Spleen (tissue), 11 donors: ENCODE measurements at regions not wholly inside any gene's neighbourhood (a gene's known extent, or its start where the extent isn't known, plus 50 kb on each side); places are given as distances from the start of the nearest gene placed in this dataset.

Experiments used
- DNase-seq: peaks from one replicate; pipeline ENCODE4 v3.0.0-alpha.2; 2020
- H3K27ac ChIP-seq, 8 donors: fragments of 200-600 bp; sonication (generic) in 7 of 8; 1 replicate in 4 of 8; 2 replicates in 4 of 8; pipeline versions ENCODE4 v1.5.0 to v1.8.0; 2016 to 2021; ENCODE audit warnings: inconsistent platforms in 4 of 8, mild to moderate bottlenecking in 4 of 8, moderate library complexity in 1 of 8
- H3K27me3 ChIP-seq, 7 donors: fragments of 200-600 bp; sonication (generic) in 6 of 7; replicated peaks in 1 of 7; 1 replicate in 4 of 7; 2 replicates in 3 of 7; pipeline versions ENCODE4 v1.5.0 to v1.8.0; 2016 to 2021; ENCODE audit warnings: inconsistent platforms in 3 of 7, mild to moderate bottlenecking in 1 of 7
- H3K36me3 ChIP-seq, 6 donors: fragments of 200-600 bp; sonication (generic) in 5 of 6; 1 replicate in 4 of 6; 2 replicates in 2 of 6; pipeline versions ENCODE4 v1.5.0 to v1.8.0; 2016 to 2021; ENCODE audit warnings: inconsistent platforms in 2 of 6
- H3K4me1 ChIP-seq, 6 donors: fragments of 200-600 bp; sonication (generic) in 5 of 6; 1 replicate in 3 of 6; 2 replicates in 3 of 6; pipeline versions ENCODE4 v1.5.0 to v1.8.0; 2016 to 2021; ENCODE audit warnings: inconsistent platforms in 3 of 6
- H3K4me3 ChIP-seq, 8 donors: fragments of 200-600 bp; sonication (generic) in 7 of 8; 1 replicate in 4 of 8; 2 replicates in 4 of 8; pipeline versions ENCODE4 v1.5.0 to v1.8.0; 2016 to 2021; ENCODE audit warnings: inconsistent platforms in 4 of 8, mild to moderate bottlenecking in 4 of 8, moderate library complexity in 2 of 8
- H3K9me3 ChIP-seq, 8 donors: fragments of 200-600 bp; sonication (generic) in 7 of 8; 1 replicate in 4 of 8; 2 replicates in 4 of 8; pipeline versions ENCODE4 v1.5.0 to v1.8.0; 2016 to 2021; ENCODE audit warnings: inconsistent platforms in 4 of 8
- POLR2A ChIP-seq, 3 donors: fragments of 450-650 bp; IDR thresholded peaks; one replicate each; pipeline ENCODE4 v1.5.1; 2017; ENCODE audit warnings: antibody characterized with exemption in 3 of 3, mild to moderate bottlenecking in 1 of 3
- POLR2AphosphoS5 ChIP-seq, 3 donors: sonication (generic); formaldehyde crosslinking; IDR thresholded peaks; one replicate each; pipeline ENCODE4 v1.5.1; 2017; ENCODE audit warnings: antibody characterized with exemption in 3 of 3
- WGBS, 5 donors: extraction: QIAGEN DNeasy Blood & Tissue Kit in 3 of 5; methylation state at CpG; one replicate each; pipeline versions ENCODE4 v1.1.5 to v1.1.7; 2013 to 2018; 5-methylcytosine and 5-hydroxymethylcytosine counted together
- intact Hi-C: fragments of 100-400 bp; cut with DNase I; formaldehyde crosslinking; loops from one replicate; pipeline ENCODE4 v1.15.0; 2023; ENCODE audit warnings: low total_unique reads
- TF ChIP-seq, protein P1 (sequence below), 11 experiments: fragments of 200-600 bp in 7 of 11; fragments of 450-650 bp in 4 of 11; sonication (generic) in 4 of 11; IDR thresholded peaks in 8 of 11; conservative IDR thresholded peaks in 3 of 11; 1 replicate in 7 of 11; 2 replicates in 4 of 11; pipeline versions ENCODE4 v1.4.0 to v1.8.0; 2016 to 2021; ENCODE audit warnings: antibody characterized with exemption in 11 of 11, inconsistent platforms in 4 of 11, mild to moderate bottlenecking in 1 of 11
- donor health status: healthy with polysubstance abuse.
- donor health status: DM: no; HTN: no; CAD: no; lungs with moderate emphysema.
- donor health status: DM: no; HTN: no; CAD: no.
- donor health status: Bipolar disorder and iron deficiency.
- donor health status: healthy.
- donor health status: DM: no; HTN: no; CAD: no.
- donor health status: DM: yes; HTN: yes; CAD: no.

- no peak overlapping the region for H3K27ac ChIP-seq
- intact Hi-C loops = no loop called here
- H3K36me3 ChIP-seq = no peaks in the 10 kb centered on the region
- H3K4me1 ChIP-seq = no peaks in the 10 kb centered on the region
- no peaks in the 10 kb centered on the region for H3K27me3 ChIP-seq
- TF ChIP-seq POLR2AphosphoS5 (IDR thresholded peaks at IDR 0.05) = no peak
- TF ChIP-seq, protein P1, sequence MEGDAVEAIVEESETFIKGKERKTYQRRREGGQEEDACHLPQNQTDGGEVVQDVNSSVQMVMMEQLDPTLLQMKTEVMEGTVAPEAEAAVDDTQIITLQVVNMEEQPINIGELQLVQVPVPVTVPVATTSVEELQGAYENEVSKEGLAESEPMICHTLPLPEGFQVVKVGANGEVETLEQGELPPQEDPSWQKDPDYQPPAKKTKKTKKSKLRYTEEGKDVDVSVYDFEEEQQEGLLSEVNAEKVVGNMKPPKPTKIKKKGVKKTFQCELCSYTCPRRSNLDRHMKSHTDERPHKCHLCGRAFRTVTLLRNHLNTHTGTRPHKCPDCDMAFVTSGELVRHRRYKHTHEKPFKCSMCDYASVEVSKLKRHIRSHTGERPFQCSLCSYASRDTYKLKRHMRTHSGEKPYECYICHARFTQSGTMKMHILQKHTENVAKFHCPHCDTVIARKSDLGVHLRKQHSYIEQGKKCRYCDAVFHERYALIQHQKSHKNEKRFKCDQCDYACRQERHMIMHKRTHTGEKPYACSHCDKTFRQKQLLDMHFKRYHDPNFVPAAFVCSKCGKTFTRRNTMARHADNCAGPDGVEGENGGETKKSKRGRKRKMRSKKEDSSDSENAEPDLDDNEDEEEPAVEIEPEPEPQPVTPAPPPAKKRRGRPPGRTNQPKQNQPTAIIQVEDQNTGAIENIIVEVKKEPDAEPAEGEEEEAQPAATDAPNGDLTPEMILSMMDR (IDR thresholded peaks at IDR 0.05 in 8 of 11, conservative IDR thresholded peaks at IDR 0.05 in 3 of 11) = no peak
- TF ChIP-seq POLR2A (IDR thresholded peaks at IDR 0.05) = no peak
- no peaks in the 10 kb centered on the region for H3K9me3 ChIP-seq
- WGBS, 5 donors = 37 to 64% (median 45%) methylated on average over 4 of the region's 4 CpGs
- DNase-seq = no peak
- no peak overlapping the region for H3K4me3 ChIP-seq
These were observed 516.8 kb upstream of the ATP11B start for GRCh38 chr3:182276512-182276911.

DNA sequence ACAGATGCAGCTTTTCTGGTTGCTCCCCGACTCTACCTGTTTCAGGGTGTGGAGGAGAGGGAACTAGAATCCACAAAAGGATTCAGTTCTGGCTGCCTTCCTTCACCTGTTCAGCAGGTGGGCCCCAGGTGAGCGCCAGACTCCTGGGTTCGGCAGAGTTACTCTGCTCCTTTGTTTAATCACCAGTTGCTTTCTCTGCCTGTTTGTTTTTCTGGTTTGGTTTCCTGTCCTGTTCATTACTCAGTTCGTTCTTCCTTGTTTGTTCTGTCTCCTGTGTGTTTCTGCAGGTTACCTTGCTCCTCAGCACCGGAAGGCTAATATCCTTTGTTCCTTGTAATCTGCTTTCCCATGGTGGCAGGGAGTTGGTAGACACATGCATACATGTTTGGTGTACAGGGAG lies 508.5 kb upstream of the ATP11B start:
- no peak for TF ChIP-seq POLR2A (IDR thresholded peaks at IDR 0.05)
- TF ChIP-seq, protein P1 (IDR thresholded peaks at IDR 0.05 in 8 of 11, conservative IDR thresholded peaks at IDR 0.05 in 3 of 11) = no peak
- no peak for TF ChIP-seq POLR2AphosphoS5 (IDR thresholded peaks at IDR 0.05)
- WGBS, 5 donors = 61 to 68% (median 66%) methylated on average over 5 of the region's 5 CpGs
- intact Hi-C loops = no loop called here

GRCh38 chr3:182292591-182292990 lies 500.7 kb upstream of the ATP11B start:
- 48 to 73% (median 56%) methylated on average over 1 of the region's 1 CpG for WGBS, 5 donors
- intact Hi-C loops = no loop called here

More for the DNA sequence above, 508.5 kb upstream of the ATP11B start:
- no peaks in the 10 kb centered on the region for H3K36me3 ChIP-seq
- H3K4me3 ChIP-seq = no peak overlapping the region
- no peaks in the 10 kb centered on the region for H3K9me3 ChIP-seq
- no peaks in the 10 kb centered on the region for H3K27me3 ChIP-seq
- no peak for DNase-seq
- H3K4me1 ChIP-seq = no peaks in the 10 kb centered on the region
- no peak overlapping the region for H3K27ac ChIP-seq

GRCh38 chr3:182294256-182294655 lies 499.0 kb upstream of the ATP11B start:
- no peak for DNase-seq
- intact Hi-C loops = no loop called here
- Histone ChIP-seq H3K27me3 (no peaks in the 10 kb centered on the region), H3K9me3 (no peaks in the 10 kb centered on the region), H3K4me1 (no peaks in the 10 kb centered on the region), H3K36me3 (no peaks in the 10 kb centered on the region), H3K4me3 (no peak overlapping the region), H3K27ac (no peak overlapping the region)
- TF ChIP-seq POLR2AphosphoS5 (IDR thresholded peaks at IDR 0.05) = no peak
- TF ChIP-seq, protein P1 (IDR thresholded peaks at IDR 0.05 in 8 of 11, conservative IDR thresholded peaks at IDR 0.05 in 3 of 11) = no peak
- TF ChIP-seq POLR2A (IDR thresholded peaks at IDR 0.05) = no peak
- 91 to 100% (median 94%) methylated on average over 2 of the region's 2 CpGs for WGBS, 5 donors

More at GRCh38 chr3:182292591-182292990, 500.7 kb upstream of the ATP11B start:
- TF ChIP-seq, protein P1 (IDR thresholded peaks at IDR 0.05 in 8 of 11, conservative IDR thresholded peaks at IDR 0.05 in 3 of 11) = no peak
- TF ChIP-seq POLR2AphosphoS5 (IDR thresholded peaks at IDR 0.05) (no peak), POLR2A (IDR thresholded peaks at IDR 0.05) (no peak)
- Histone ChIP-seq H3K4me3 (no peak overlapping the region), H3K9me3 (no peaks in the 10 kb centered on the region), H3K36me3 (no peaks in the 10 kb centered on the region), H3K27ac (no peak overlapping the region), H3K27me3 (no peaks in the 10 kb centered on the region), H3K4me1 (no peaks in the 10 kb centered on the region)
- no peak for DNase-seq
